HG03439 (cell line): ENCODE measurements at regions not wholly inside any gene's neighbourhood (a gene's known extent, or its start where the extent isn't known, plus 50 kb on each side); places are given as distances from the start of the nearest gene placed in this dataset.
"Not testable (repeated sequence)": the region's sequence is repeated elsewhere in the genome, so short reads cannot be mapped to it uniquely, and the experiment has no call there.

Experiments used
- ATAC-seq: cut with Tn5 transposase; IDR thresholded peaks from one replicate; pipeline ENCODE4 v1.9.1; 2021; ENCODE audit warnings: mild to moderate bottlenecking, moderate library complexity; ENCODE audit not compliant: unreplicated experiment

DNA sequence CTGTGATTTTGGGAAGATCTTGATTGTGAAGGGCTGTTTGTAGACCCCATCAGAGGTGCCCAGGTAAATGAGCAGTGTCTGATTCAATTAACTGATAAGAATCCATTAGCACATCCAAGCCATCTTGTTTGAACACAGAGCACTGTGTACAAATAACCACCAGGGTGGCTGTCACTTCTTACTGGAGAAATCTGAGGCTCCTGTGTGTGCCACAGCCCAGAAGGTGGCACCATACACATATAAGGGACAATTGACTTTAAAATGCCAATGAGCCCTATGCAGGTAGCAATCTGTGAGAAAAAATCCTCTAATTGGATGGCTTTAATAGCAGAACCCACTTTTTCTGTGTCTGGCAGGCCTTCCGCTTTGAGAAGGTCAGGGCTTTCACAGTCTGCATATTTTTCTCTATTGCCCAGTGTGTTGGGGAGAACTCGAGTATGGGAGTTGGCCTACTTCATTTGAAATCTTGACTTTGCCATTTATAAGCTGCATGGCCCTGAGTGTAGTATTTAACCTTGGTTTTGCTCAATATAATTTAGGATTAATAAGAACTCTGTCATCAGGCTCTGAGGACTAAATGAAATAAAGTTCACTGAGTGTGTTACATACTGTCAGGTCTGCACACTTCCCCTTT, 517.4 kb downstream of the CCSER2 start:
- ATAC-seq: no peak

DNA sequence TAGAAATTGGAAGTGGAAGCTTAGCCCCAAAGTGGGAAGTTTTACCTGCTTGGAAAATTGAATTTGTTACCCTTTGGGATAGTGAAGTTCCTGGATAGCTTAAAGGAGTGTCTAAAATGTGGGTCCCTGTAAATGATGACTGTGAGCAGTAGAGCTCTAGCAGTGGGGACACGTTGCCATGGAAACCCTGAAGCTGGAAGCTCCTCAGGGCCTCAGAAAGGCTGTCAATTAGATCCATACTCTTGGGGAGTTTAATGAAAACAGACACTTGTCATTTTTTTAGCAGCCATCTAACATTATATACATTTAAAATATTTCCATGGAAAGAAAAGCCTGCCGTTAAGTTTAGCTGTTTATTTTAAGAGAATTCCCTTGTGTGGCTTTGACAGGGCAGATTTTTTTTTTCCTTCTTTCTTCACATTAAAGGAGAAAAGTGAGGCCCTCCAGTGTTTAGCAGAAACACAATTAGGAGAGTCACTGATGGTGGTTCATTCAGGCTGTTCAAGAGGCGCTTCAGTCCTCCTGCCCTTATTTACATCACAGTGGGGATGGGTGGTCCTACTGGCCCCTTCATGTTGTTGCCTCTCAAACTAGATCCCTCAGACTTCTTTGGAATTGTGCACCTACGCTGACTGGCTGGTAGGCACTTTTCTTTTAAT, 518.4 kb downstream of the CCSER2 start:
- ATAC-seq: no peak

DNA sequence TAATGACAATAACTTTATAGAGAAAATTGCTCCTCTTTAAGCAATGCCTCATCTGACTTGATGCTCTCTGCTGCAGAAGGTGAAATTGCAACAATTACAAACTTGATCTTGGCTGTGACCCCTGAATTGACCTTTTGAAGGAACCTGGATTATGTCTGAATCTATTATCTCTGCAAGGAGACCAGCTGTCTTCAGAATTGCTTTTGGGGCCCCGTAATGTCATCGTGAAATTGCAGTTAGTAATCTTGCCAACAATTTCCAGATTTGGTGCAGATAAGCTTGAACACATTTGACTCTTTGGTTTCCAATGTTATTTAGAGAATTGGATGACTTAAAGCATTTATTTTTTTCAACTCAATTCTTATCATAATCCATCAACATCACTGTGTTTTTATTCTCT, 520.6 kb downstream of the CCSER2 start:
- no peak for ATAC-seq

DNA sequence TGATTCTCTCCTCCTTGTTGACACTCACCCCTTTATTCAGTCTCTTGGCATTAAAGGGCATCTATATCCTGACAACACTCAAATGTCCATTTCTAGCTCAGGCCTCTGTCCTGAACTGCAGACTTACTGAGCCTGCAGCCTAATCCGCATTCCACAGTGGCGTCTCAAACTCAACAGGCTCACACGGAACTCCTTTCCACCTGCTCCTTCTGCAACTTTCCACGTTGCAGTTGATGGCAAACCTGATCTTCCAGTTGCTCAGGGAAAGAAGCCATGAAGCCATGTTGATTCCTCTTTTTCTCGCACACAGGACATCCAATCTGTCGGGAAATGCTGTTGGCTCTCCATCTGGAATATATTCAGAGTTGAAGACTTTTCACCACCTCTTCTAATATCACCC, 522.4 kb downstream of the CCSER2 start:
- no peak for ATAC-seq

DNA sequence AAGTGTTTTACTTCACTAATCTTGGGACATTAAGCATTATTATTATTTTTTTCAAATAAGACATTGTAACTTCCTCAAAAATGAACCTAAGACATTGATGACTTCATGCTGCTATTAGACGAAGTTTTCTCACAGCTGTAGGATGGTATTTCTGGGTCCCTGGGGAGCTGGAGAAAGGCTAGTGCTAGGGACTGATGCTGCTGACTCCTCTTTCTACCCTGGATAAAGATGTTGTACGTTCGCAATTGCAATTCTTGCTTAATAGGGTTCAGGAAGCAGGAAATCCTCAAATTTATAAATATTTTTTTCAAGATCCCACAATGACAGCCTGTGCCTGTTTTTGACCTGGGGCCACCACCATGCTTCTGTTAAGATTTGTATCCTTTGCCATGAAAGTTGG, 526.0 kb downstream of the CCSER2 start:
- no peak for ATAC-seq

DNA sequence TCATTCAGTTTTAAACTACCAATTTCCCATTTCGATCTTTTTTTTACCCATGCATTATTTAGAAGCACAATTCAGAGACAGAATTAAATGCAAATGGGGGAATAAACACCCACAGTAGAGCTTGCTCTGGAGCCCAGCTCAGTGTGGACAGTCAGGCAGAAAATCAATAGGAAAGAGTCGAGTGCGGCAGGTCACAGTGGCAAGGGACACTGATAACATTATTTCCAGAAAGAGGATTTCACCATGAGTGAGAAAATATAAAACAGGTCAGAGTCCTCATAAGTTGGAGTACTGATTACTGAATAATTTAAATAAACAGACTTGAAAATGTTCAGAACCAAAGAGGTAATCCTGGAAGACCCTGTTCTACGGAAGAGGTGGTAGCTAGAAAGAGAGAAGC, 532.5 kb downstream of the CCSER2 start:
- ATAC-seq: no peak

DNA sequence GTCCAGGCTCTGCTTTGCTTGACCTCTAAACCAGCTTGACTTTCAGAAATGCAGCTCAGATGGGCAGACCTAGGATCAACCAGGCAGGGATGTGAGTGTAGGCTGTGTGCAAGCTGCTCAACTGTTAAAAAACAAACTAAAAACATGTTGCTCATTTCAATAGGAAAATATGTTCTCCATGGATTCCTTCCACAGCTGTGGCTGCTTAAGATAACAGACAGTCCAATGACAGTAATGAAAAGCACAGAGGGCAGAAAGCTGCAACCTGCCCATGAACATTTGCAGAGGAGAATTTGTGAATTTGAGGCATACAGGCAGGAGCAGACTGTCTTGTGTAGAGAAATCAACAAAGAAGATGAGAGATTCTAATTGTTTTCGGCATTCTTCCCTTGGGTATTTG, 534.2 kb downstream of the CCSER2 start:
- no peak for ATAC-seq

DNA sequence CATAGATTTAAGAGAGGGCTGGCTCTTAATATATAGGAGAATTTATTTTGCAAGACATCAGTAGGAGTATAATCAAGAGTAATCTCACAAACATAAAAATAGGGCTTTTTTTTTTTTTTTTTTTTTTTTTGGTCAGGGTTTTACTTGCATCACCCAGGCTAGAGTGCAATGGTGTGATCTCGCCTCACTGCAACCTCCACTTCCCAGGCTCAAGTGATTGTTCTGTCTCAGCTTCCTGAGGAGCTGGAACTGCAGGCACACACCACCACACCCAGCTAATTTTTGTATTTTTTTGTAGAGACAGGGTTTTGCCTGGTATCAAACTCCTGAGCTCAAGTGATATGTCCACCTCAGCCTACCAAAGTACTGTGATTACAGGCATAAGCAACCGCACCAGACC, 535.3 kb downstream of the CCSER2 start:
- ATAC-seq: no peak

DNA sequence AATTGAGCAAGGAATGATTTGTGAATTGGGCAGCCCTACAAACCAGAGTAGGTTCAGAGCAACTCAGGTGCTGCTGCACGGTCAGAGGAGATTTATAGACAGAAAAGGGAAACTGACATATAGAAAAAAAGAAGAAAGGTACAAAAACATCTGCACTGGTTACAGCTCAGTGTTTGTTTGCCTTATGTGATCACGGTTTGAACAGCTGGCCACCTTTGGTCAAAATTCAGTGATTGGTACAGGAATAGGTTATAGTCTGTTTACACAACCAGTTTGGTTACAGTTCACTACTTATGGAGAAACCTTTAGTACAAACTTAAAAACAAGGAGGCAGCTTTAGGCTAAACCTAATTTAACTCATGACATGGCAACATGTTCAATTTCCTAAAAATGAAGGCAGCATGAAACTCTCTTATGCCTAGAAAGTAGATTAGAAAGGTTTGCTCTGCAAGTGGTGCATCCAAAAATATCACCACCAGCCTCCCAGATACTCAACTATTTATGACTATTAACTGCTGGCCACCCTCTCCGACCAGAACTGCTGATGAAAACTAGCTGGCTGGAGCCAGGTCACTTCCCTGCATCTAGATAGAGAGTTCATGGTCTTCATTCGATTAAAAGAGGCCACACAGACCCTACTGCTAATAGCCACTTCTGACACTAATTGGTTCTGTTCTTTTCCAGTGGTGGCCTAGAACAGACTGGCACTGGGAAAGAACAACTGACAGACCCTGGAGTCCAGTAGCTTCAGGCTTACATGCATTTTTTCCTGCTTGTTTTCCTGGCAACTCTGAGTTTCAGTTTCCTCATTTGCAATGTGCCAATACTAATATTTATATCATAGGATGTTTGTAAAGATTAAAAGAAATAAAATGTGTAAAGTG, 548.0 kb downstream of the CCSER2 start:
- no peak for ATAC-seq

DNA sequence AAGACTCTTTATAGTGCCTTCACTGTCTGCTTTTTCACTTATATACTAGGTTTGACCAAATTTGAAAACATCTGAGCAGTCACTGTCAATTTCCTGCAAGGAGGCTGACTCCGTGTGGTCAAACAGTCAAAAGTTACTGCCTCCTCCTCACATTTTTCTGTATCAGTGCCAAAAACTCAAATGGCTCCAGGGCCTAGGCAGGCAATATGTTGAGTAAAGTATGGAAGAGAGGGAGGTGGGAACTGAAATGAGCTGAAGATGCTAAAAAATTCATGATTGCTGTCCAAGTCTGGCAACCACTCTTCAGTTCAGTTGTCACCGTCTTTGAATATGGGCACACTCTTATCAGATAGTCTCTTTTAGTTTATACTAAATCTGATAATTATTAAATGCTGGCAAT, 551.6 kb downstream of the CCSER2 start:
- ATAC-seq: no peak

DNA sequence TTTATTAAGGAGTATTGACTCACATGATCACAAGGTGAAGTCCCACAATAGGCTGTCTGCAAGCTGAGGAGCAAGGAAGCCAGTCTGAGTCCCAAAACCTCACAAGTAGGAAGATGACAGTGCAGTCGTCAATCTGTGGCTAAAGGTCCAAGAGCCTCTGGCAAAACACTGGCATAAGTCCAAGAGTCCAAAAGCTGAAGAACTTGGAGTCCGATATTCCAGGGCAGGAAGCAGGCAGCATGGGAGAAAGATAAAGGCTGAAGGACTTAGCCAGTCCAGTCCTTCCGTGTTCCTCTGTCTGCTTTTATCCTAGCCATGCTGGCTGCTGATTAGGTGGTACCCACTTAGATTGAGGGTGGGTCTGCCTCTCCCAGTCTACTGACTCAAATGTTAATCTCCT, 553.3 kb downstream of the CCSER2 start:
- not testable (repeated sequence) for ATAC-seq

DNA sequence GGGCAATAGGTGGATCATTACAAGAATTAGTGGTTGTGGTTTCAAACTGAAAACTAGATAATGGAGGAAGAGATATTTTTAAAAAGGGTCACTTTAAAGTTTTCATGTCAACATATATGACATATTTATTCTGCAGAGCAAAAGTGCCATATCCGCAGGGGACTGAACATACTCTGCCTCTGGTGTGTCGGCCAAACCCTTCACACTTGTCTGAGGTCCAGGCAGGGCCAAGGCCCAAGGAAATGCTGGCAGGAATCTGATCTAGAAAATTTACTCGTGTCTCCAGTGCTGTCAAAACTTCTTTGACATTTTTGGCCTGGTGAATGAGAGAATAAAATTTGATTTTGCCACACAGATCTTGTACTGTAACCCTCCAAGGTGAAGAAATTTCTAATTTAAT, 562.3 kb downstream of the CCSER2 start:
- no peak for ATAC-seq

DNA sequence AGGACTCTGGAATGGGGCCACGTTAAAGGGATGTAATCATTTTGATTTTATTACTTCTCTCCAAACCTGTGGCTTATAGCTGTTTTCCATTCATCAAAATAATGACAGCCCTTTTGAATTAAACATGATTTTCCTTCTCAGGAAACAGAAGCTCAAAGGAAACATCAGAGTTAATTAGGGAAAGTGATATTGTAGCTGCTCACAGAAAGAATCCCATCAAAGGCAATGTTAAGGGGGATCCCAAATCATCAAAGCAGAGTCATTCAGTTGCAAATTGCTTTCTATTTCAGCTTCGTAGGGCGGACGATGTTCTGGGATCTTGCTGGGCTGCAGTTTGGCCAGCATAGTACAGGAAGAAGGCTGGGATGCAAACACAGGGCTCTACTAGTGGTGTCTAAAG, 563.2 kb downstream of the CCSER2 start:
- no peak for ATAC-seq

DNA sequence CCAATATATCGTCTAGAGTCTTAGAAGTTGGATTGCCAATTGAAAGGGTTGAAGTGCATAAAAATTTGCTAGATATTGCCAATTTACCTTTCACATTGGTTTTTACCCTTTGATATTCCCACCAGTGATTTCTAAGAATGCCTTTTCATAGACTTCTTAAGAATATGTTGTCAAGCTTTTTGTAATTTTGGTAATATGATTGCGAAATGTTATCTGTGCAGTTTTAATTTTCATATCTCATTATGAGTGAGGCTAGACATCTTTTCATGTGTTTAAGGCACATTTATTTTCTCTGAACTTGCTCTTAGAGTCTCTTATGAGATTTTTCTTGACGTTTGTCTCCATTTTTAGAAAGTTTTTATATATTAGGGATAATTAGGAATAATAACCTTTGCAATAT, 567.2 kb downstream of the CCSER2 start:
- no peak for ATAC-seq

DNA sequence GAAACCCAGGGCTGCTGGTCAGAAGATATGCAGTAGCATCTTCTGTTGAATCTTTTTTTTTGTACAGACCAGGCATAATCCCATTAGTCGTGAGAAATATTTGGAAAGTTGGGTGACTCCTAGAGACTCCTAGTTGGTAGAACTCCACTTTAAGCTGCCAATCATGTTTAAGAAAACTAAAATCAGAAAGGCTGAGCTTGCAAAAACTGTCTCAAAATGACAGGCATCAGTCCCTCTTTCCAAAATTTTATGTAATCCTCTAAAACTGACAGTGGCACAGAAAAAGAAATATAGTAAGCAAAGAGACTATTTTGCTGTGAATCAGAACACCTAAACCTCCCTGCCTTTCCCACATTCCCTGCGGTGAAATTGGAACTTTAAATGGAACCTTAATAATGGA, 568.5 kb downstream of the CCSER2 start:
- no peak for ATAC-seq

DNA sequence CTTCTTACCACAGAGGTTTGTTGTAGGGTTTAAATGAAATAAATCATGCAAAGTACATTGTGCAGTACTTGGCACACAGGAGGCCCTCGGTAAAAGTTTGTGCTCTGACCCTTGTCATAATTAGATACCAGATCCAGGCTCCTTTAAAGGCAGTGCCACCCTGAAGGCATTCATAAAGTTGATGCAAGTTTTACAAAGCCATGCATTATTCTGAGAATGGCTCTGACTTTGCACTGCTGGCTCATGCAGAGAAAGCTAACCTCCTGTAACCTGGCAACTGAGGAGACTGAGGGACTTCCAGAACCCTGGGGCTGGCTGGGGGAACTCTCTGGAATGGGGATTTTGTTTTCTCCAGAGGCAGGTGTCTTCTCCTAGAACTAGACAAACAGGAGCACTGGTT, 570.9 kb downstream of the CCSER2 start:
- no peak for ATAC-seq

DNA sequence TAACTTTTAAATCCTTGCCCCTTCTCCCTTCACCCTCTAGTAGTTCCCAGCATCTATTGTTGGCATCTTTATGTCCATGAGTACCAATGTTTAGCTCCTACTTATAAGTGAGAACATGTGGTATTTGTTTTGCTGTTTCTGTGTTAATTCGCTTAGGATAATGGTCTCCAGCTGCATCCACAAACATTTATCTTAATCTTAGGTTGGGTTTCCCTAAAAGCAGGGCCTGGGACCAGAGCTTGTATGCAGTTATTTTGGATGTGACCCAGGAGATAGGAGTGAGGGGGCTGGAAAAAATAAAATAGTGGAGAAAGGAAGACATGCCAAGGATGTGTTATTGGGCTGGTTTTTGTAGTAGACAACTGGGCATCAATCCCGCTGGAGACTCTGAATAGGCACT, 571.8 kb downstream of the CCSER2 start:
- ATAC-seq: no peak

DNA sequence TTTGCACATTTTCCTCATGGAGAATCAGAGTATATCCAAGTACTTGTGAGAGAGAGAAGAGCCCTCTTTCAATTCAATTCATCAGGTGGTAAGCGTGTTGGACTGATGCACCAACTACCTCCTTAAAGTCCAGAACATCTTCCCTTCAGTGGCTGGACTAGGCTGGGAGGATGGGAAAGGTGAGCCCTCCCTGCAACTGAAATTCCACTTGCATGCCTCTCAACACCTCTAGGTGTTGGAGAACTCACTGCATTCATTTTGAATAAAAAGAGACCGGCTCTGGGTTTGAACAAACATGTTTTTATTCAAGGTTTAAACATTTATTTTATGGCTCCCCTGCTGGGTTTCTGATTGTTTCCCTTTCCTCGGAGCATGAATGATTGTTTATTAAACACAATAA, 573.5 kb downstream of the CCSER2 start:
- no peak for ATAC-seq

DNA sequence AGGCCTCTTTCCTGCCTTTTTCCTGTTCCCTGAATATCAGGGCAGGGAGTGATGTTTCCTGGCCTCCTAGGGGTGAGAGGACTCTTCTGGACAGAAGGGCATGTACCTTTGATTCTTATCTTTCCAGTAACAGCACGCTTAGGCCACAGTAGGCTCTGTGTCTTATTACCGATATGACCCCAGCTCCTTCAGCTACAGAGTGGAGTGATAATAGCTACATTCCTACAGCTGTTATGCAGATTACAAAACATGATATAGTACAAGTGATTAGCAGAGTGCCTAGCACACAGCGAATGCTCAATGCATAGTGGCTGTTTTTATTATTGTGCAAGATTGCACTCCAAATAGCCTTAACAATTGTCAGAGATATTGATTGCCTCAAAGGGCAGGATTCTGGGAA, 574.2 kb downstream of the CCSER2 start:
- no peak for ATAC-seq

DNA sequence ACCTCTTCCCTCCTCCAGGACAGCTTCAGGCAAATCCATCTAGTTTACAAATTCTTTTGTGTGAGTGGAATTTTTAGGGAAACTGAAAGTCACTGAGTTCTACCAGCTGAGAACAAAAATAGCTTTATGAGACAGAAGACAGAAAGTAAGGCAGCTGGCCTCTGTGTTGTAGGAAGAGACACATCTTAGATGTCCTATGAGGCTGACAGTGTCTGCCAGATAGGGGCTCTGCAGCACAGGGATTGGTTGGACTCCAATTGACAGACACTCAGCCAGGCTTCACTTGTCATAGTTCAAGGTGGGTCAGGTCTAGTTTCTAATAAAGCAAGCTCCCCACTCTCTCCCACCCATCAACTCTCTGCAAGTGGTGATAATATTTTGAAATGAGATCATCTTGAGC, 574.9 kb downstream of the CCSER2 start:
- no peak for ATAC-seq

DNA sequence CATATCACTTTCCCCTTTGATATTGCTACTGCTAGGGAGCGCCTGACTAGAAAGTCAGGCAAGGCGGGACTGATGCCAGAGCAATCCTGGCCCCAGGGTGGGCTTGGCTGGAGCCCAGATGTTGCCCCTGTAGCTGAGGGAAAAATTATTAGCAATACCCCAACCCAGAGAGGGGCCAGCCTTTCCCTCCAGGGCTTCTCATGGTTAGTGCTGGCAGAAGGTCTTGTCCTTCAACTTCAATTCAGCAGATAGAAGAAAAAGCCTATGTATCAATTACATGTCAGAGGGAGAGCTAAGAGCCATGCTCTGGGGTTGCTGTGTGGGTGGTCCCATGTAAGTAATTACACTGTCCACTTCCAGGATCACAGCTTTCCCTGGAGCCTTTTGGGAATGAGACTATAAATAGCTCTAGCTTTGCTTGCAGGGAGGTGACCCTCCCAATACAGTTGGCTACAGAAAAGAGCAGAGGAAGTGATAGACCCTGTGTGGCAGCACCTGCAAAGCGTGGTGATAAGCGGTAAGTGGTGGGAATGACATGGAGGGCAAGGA, 579.1 kb downstream of the CCSER2 start:
- ATAC-seq: no peak

DNA sequence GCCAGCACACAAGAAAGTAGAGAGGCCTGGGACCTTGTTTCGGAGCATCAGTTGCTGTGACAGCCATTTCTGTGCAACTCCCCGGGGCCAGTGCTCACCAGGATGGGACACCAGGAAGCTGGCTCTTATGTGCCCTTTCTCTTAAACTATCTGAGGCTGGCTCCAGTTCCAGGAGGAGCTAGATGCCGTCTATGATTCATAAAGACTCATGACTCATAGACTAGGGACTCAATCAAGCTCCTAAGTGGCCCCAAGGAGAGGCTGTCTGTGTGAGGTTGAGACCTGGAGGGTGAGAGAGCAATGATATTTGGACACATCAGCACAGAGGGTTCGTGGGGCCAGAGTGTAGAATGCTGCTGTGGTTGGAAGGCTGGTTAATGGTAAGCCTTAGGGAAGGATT, 580.1 kb downstream of the CCSER2 start:
- no peak for ATAC-seq
